PC-3 (cell line): ENCODE measurements at regions not wholly inside any gene's neighbourhood (a gene's known extent, or its start where the extent isn't known, plus 50 kb on each side); places are given as distances from the start of the nearest gene placed in this dataset.

Experiments
- ATAC-seq: fragments of 200-7000 bp; cut with Tn5 transposase; 2 replicates; pipeline ENCODE4 v1.9.1; 2020; ENCODE audit warnings: mild to moderate bottlenecking, moderate library complexity
- BruUV-seq: library from RNA; stranded (reverse); fragments of 400-500 nt; replicated peaks from 2 replicates; lab custom pipeline; 2021; lab: Mats Ljungman, UMichigan
- CTCF ChIA-PET: fragments of 300-600 bp; sonication (Branson Sonifier 250); formaldehyde crosslinking; loops from one replicate; lab custom pipeline; 2022; ENCODE audit warnings: antibody characterized with exemption; lab: Charles Lee
- POLR2A ChIA-PET: fragments of 300-600 bp; sonication (Branson Sonifier 250); formaldehyde crosslinking; loops from one replicate; lab custom pipeline; 2022; ENCODE audit warnings: antibody characterized with exemption; ENCODE audit not compliant: unreplicated experiment; lab: Charles Lee
- DNase-seq: peaks from one replicate; pipeline ENCODE4 v3.0.0-alpha.2; 2015
- H2AFZ ChIP-seq: fragments of 300-600 bp; sonication (generic); 2 replicates; pipeline ENCODE4 v1.6.0; 2016; ENCODE audit warnings: antibody characterized with exemption, low read length
- H3F3A ChIP-seq: fragments of 300-600 bp; sonication (generic); one replicate; pipeline ENCODE4 v1.6.0; 2017; ENCODE audit warnings: antibody characterized with exemption, low read length, control low read depth, mild to moderate bottlenecking; ENCODE audit not compliant: unreplicated experiment
- H3K27ac ChIP-seq: fragments of 300-600 bp; sonication (generic); 2 replicates; pipeline ENCODE4 v1.5.1; 2016; ENCODE audit warnings: mild to moderate bottlenecking, low read length
- H3K27me3 ChIP-seq: fragments of 300-600 bp; sonication (generic); 2 replicates; pipeline ENCODE4 v1.6.1; 2016; ENCODE audit warnings: low read length, mixed read lengths
- H3K36me3 ChIP-seq: fragments of 300-600 bp; sonication (generic); 2 replicates; pipeline ENCODE4 v1.6.1; 2016; ENCODE audit warnings: low read depth, mixed run types, low read length, mixed read lengths
- H3K4me1 ChIP-seq: fragments of 300-600 bp; sonication (generic); 2 replicates; pipeline ENCODE4 v1.5.1; 2016; ENCODE audit warnings: low read length; ENCODE audit not compliant: insufficient read depth
- H3K4me2 ChIP-seq: fragments of 300-600 bp; sonication (generic); 2 replicates; pipeline ENCODE4 v1.6.0; 2016; ENCODE audit warnings: low read length
- H3K4me3 ChIP-seq: fragments of 300-600 bp; sonication (generic); 2 replicates; pipeline ENCODE4 v1.5.1; 2016; ENCODE audit warnings: mild to moderate bottlenecking, low read length, mixed read lengths
- H3K79me2 ChIP-seq: fragments of 300-600 bp; sonication (generic); 2 replicates; pipeline ENCODE4 v1.6.1; 2017; ENCODE audit warnings: low read length, mixed read lengths
- H3K9ac ChIP-seq: fragments of 300-600 bp; sonication (generic); 2 replicates; pipeline ENCODE4 v1.6.0; 2016; ENCODE audit warnings: mild to moderate bottlenecking, low read length
- H3K9me2 ChIP-seq: fragments of 300-600 bp; sonication (generic); replicated peaks from 2 replicates; pipeline ENCODE4 v1.6.1; 2016; ENCODE audit warnings: mixed run types, low read length, mixed read lengths
- H3K9me3 ChIP-seq: fragments of 300-600 bp; sonication (generic); 2 replicates; pipeline ENCODE4 v1.6.1; 2016; ENCODE audit warnings: low read length, mixed read lengths
- H4K20me1 ChIP-seq: fragments of 300-600 bp; sonication (generic); 2 replicates; pipeline ENCODE4 v1.6.1; 2016; ENCODE audit warnings: low read length, mixed read lengths
- EZH2 ChIP-seq: fragments of 300-600 bp; sonication (generic); IDR thresholded peaks from one replicate; pipeline ENCODE4 v1.6.1; 2017; ENCODE audit warnings: antibody characterized with exemption, mild to moderate bottlenecking, low read length; ENCODE audit not compliant: unreplicated experiment
- EZH2phosphoT487 ChIP-seq: fragments of 300-600 bp; sonication (generic); IDR thresholded peaks from 2 replicates; pipeline ENCODE4 v1.6.1; 2018; ENCODE audit warnings: mild to moderate bottlenecking, antibody characterized with exemption, low read length, borderline replicate concordance
- intact Hi-C: fragments of 100-400 bp; cut with micrococcal nuclease; formaldehyde crosslinking; loops from 2 replicates; pipeline ENCODE4 v1.9.0; 2023
- TF ChIP-seq, protein P1 (sequence below): fragments of 300-600 bp; sonication (generic); conservative IDR thresholded peaks from 2 replicates; pipeline ENCODE4 v1.5.1; 2017; ENCODE audit warnings: antibody characterized with exemption, low read depth, mild to moderate bottlenecking, low read length

DNA sequence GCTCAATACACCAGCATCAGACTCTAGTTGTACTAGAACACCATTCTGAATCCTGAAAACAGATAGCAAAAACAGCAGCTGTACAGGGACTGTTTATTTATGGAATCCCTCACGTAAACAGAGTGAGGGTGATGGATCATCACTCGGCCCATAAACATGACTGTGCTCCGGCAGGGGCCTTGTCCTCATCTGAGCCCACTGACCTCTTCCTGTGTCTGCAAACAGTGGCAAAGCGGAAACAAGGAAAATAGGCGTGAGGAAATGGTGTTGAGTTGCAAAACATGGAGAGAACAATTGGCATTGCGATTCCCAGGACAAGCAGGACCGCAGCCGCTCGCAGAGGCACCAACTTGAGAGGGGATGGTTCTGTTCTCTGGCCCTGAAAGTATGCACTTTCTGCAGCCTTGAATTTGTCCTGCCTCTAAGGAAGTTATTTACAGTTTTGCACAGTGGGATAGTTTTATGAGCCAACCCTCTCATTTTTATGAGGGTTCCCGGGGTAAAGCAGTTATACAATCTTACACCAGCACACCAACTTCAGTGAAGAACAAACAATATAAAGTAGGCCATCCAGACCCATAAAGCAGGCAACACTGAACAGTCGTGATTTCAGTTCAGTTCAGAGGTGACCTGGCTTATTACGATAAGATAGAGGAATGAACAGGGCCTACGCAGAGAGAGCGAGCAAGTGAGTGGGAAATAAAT, 248.0 kb upstream of the FZD8 start:
- ChIA-PET POLR2A (interaction anchor here (0.6 to 0.7 kb wide), 2 partner anchors 197 to 836 kb away, joined by 3 read pairs; no protein-coding TSS in a partner anchor), CTCF (interaction anchor here (0.5 to 0.6 kb wide), 3 partner anchors 192 to 645 kb away, joined by 4 to 11 read pairs (median 9); no protein-coding TSS in a partner anchor)
- intact Hi-C loops: loop anchor here (1.0 to 2.0 kb wide), 12 partner anchors 23 to 835 kb away; partner anchors contain the start of gene FZD8
- Histone ChIP-seq H3K27ac (peak overlapping the region; percentile 38), H3K4me1 (peaks cover 25% of the 10 kb centered on the region), H3K27me3 (no peaks in the 10 kb centered on the region), H3K9me3 (no peaks in the 10 kb centered on the region), H3K9ac (no peak overlapping the region), H4K20me1 (no peaks in the 10 kb centered on the region), H3K79me2 (no peaks in the 10 kb centered on the region), H2AFZ (peak overlapping the region; percentile 63), H3K36me3 (no peaks in the 10 kb centered on the region), H3K9me2 (no peaks in the 10 kb centered on the region), H3K4me3 (no peak overlapping the region), H3K4me2 (peak overlapping the region; percentile 12), H3F3A (no peaks in the 10 kb centered on the region)
- ATAC-seq (peak; percentile 90), DNase-seq (peak; percentile 74)
- no TSS peak for BruUV-seq
- TF ChIP-seq EZH2phosphoT487 (no peak), EZH2 (no peak)
- TF ChIP-seq, protein P1, sequence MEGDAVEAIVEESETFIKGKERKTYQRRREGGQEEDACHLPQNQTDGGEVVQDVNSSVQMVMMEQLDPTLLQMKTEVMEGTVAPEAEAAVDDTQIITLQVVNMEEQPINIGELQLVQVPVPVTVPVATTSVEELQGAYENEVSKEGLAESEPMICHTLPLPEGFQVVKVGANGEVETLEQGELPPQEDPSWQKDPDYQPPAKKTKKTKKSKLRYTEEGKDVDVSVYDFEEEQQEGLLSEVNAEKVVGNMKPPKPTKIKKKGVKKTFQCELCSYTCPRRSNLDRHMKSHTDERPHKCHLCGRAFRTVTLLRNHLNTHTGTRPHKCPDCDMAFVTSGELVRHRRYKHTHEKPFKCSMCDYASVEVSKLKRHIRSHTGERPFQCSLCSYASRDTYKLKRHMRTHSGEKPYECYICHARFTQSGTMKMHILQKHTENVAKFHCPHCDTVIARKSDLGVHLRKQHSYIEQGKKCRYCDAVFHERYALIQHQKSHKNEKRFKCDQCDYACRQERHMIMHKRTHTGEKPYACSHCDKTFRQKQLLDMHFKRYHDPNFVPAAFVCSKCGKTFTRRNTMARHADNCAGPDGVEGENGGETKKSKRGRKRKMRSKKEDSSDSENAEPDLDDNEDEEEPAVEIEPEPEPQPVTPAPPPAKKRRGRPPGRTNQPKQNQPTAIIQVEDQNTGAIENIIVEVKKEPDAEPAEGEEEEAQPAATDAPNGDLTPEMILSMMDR: no peak

DNA sequence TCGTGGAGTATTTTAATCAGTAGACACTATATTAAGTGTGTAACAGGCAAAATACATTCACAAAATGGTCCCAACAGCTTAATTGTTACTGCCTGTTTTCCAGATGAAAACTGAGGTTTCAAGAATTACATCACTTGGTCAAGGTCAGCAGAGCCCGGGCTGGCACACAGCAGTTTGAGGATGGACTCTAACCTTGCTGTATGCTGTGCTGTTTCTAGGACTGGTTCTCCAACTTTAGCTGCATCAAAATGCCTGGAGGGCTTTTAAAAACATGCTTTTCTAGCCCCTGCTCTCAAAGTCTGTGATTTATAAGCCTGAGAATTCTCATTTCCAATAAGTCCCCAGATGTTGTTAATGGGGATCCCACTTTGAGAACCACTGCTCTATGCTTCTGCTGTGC, 247.1 kb upstream of the FZD8 start:
- Histone ChIP-seq H3K9me3 (no peaks in the 10 kb centered on the region), H2AFZ (no peak overlapping the region), H3K4me1 (peaks cover 25% of the 10 kb centered on the region), H3K27me3 (no peaks in the 10 kb centered on the region), H3K27ac (no peak overlapping the region), H3K4me2 (no peak overlapping the region), H3K36me3 (no peaks in the 10 kb centered on the region), H3K79me2 (no peaks in the 10 kb centered on the region), H3K9me2 (no peaks in the 10 kb centered on the region), H4K20me1 (no peaks in the 10 kb centered on the region), H3K4me3 (no peak overlapping the region), H3F3A (no peaks in the 10 kb centered on the region), H3K9ac (no peak overlapping the region)
- ATAC-seq: no peak
- DNase-seq: peak; percentile 67
- no TSS peak for BruUV-seq
- ChIA-PET CTCF (no interaction called here), POLR2A (no interaction called here)
- TF ChIP-seq, protein P1: no peak
- TF ChIP-seq EZH2 (no peak), EZH2phosphoT487 (no peak)
- intact Hi-C loops: no loop called here

DNA sequence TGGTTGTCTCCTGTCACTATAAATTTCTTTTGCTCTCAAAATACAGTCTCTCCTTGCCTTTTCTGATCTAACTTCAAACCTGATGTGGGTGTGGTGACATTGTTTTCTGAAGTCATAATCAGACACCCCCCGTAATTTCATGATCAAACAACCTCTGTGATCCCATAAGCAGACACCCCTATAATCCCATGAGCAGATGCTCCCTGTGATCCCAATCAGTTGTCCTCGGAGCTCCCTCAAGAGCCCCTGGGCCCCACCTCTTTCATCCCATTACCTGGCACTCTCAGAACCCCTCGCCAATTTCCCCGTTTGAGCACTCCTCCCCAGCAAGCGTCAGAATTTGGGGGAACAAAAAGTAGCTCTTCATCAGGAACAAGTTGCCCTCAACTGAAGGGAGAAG, 246.3 kb upstream of the FZD8 start:
- no peak overlapping the region for H2AFZ ChIP-seq
- H3K9me3 ChIP-seq: no peaks in the 10 kb centered on the region
- H3K36me3 ChIP-seq: no peaks in the 10 kb centered on the region
- ChIA-PET POLR2A (no interaction called here), CTCF (no interaction called here)
- H3K27me3 ChIP-seq: no peaks in the 10 kb centered on the region
- no TSS peak for BruUV-seq
- peaks cover 25% of the 10 kb centered on the region for H3K4me1 ChIP-seq
- intact Hi-C loops: no loop called here
- no peaks in the 10 kb centered on the region for H3K9me2 ChIP-seq
- TF ChIP-seq, protein P1: no peak
- TF ChIP-seq EZH2 (no peak), EZH2phosphoT487 (no peak)
- no peaks in the 10 kb centered on the region for H3K79me2 ChIP-seq
- no peaks in the 10 kb centered on the region for H4K20me1 ChIP-seq
- no peaks in the 10 kb centered on the region for H3F3A ChIP-seq
- no peak overlapping the region for H3K4me2 ChIP-seq
- ATAC-seq (no peak), DNase-seq (no peak)
- H3K4me3 ChIP-seq: no peak overlapping the region
- H3K27ac ChIP-seq: no peak overlapping the region
- no peak overlapping the region for H3K9ac ChIP-seq
